ENCODE measurements at regions not wholly inside any gene's neighbourhood (a gene's known extent, or its start where the extent isn't known, plus 50 kb on each side); places are given as distances from the start of the nearest gene placed in this dataset.

GRCh38 chr3:182240474-182240873 lies 528.7 kb downstream of the SOX2 start:
- TF ChIP-seq EZH2phosphoT487 (IDR thresholded peaks at IDR 0.05; ENCODE audit: insufficient read depth, low read depth) (no peak), EZH2 (IDR thresholded peaks at IDR 0.05; ENCODE audit: insufficient read depth, poor library complexity, severe bottlenecking) (no peak)
- 13 to 18% methylated on average over 2 of the region's 2 CpGs for WGBS, 2 experiments (ENCODE audit: low coverage in 1 of 2, low lambda C conversion rate in 2 of 2, missing lambda C conversion rate in 2 of 2)
- Histone ChIP-seq H3K79me2 (ENCODE audit: insufficient read depth) (no peaks in the 10 kb centered on the region), H3K4me3 (no peak overlapping the region), H3K9me3 (ENCODE audit: low read depth) (no peaks in the 10 kb centered on the region), H2AFZ (no peak overlapping the region), H3K4me1 (ENCODE audit: insufficient read depth) (no peaks in the 10 kb centered on the region), H3K36me3 (ENCODE audit: low read depth) (no peaks in the 10 kb centered on the region), H3K4me2 (ENCODE audit: unreplicated experiment) (no peak overlapping the region), H3K9me2 (ENCODE audit: insufficient read depth) (no peaks in the 10 kb centered on the region), H3K9ac (no peak overlapping the region), H3K27me3 (replicated peaks; ENCODE audit: insufficient read depth) (no peaks in the 10 kb centered on the region), H3F3A (ENCODE audit: insufficient read depth) (no peaks in the 10 kb centered on the region), H4K20me1 (ENCODE audit: insufficient read depth) (no peaks in the 10 kb centered on the region), H3K27ac (no peak overlapping the region)
- in situ Hi-C loops (cut with MboI), result no loop called here
- DNase-seq, result no peak

GRCh38 chr3:182241196-182241765 lies 529.6 kb downstream of the SOX2 start:
- TF ChIP-seq EZH2 (IDR thresholded peaks at IDR 0.05; ENCODE audit: insufficient read depth, poor library complexity, severe bottlenecking) (no peak), EZH2phosphoT487 (IDR thresholded peaks at IDR 0.05; ENCODE audit: insufficient read depth, low read depth) (no peak)
- no peaks in the 10 kb centered on the region for H3K36me3 ChIP-seq (ENCODE audit: low read depth)
- 53 to 56% methylated on average over 8 of the region's 8 CpGs for WGBS, 2 experiments (ENCODE audit: low coverage in 1 of 2, low lambda C conversion rate in 2 of 2, missing lambda C conversion rate in 2 of 2)
- H3K27ac ChIP-seq, result no peak overlapping the region
- no peaks in the 10 kb centered on the region for H3F3A ChIP-seq (ENCODE audit: insufficient read depth)
- no peak overlapping the region for H3K9ac ChIP-seq
- H3K27me3 ChIP-seq (replicated peaks; ENCODE audit: insufficient read depth), result no peaks in the 10 kb centered on the region
- H3K9me3 ChIP-seq (ENCODE audit: low read depth), result no peaks in the 10 kb centered on the region
- no peaks in the 10 kb centered on the region for H3K79me2 ChIP-seq (ENCODE audit: insufficient read depth)
- DNase-seq, result no peak
- no peak overlapping the region for H3K4me3 ChIP-seq
- H3K9me2 ChIP-seq (ENCODE audit: insufficient read depth), result no peaks in the 10 kb centered on the region
- H2AFZ ChIP-seq, result no peak overlapping the region
- no peaks in the 10 kb centered on the region for H3K4me1 ChIP-seq (ENCODE audit: insufficient read depth)
- no peak overlapping the region for H3K4me2 ChIP-seq (ENCODE audit: unreplicated experiment)
- H4K20me1 ChIP-seq (ENCODE audit: insufficient read depth), result no peaks in the 10 kb centered on the region
- in situ Hi-C loops (cut with MboI), result no loop called here

DNA sequence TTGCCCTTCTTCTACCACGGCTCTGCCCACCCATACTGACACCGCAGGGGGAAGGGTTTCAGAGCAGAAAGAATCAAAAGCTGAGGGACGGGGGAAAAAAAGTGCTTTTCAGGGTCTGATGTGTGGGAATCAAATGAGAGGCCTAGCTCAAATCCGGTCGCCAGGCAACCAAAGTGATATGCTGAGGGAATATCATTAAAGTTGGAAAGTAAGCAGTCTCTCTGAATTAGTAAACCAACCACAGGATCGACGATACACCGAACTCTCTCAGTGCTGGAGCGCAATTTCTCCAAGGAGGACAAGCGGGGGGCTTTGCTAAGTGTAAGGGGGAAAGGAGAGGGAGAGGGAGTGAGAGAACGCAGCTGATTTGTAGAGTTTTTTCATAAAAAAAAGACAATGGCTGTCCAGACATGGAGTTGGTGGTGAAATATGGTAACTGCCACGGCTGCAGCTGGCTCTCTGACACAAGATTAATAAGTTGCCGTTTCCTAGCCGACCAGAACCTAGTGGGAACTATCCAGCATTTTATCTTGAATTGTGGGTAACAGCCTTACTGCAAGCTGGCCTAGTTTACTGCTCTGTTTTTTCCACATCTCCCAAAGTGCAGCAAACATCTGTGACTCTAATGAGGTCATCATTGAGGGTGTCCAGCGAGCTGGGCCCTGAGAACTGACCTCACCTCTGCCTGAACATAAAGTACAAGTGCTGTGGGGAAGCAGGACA lies 530.2 kb downstream of the SOX2 start:
- Histone ChIP-seq H4K20me1 (ENCODE audit: insufficient read depth) (no peaks in the 10 kb centered on the region), H3K9me2 (ENCODE audit: insufficient read depth) (no peaks in the 10 kb centered on the region), H3K4me2 (ENCODE audit: unreplicated experiment) (no peak overlapping the region), H3K9ac (no peak overlapping the region), H3K36me3 (ENCODE audit: low read depth) (no peaks in the 10 kb centered on the region), H3K4me1 (ENCODE audit: insufficient read depth) (no peaks in the 10 kb centered on the region), H3K9me3 (ENCODE audit: low read depth) (no peaks in the 10 kb centered on the region), H3F3A (ENCODE audit: insufficient read depth) (no peaks in the 10 kb centered on the region), H3K4me3 (no peak overlapping the region), H2AFZ (no peak overlapping the region), H3K27me3 (replicated peaks; ENCODE audit: insufficient read depth) (no peaks in the 10 kb centered on the region), H3K27ac (no peak overlapping the region), H3K79me2 (ENCODE audit: insufficient read depth) (no peaks in the 10 kb centered on the region)
- no peak for DNase-seq
- in situ Hi-C loops (cut with MboI), result no loop called here
- WGBS, 2 experiments (ENCODE audit: low coverage in 1 of 2, low lambda C conversion rate in 2 of 2, missing lambda C conversion rate in 2 of 2), result 16 to 21% methylated on average over 15 of the region's 15 CpGs
- no peak for TF ChIP-seq EZH2phosphoT487 (IDR thresholded peaks at IDR 0.05; ENCODE audit: insufficient read depth, low read depth)
- no peak for TF ChIP-seq EZH2 (IDR thresholded peaks at IDR 0.05; ENCODE audit: insufficient read depth, poor library complexity, severe bottlenecking)

DNA sequence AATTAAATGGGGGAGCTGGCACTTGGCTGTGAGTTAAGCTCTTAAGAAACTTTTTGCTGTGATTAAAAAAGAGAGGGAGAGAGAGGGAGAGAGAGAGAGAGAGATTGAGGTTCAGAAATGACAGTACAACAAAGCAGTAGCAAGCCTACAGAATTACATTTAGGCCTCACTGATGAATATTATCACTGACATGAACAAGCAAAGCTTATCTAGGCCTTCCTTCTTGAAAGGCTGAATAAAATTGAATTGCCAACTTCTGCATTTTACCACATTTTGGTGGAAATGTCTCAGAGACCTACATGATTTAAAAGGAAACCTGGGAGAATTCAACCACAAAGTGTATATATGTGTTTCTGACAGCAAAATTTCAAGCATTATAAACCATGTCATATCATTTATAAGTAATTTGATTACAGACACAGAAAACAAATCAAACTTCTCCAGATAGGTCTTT lies 530.8 kb downstream of the SOX2 start:
- no peaks in the 10 kb centered on the region for H4K20me1 ChIP-seq (ENCODE audit: insufficient read depth)
- H3K4me3 ChIP-seq, result no peak overlapping the region
- no peak overlapping the region for H2AFZ ChIP-seq
- no peaks in the 10 kb centered on the region for H3K9me3 ChIP-seq (ENCODE audit: low read depth)
- no peaks in the 10 kb centered on the region for H3K4me1 ChIP-seq (ENCODE audit: insufficient read depth)
- TF ChIP-seq EZH2phosphoT487 (IDR thresholded peaks at IDR 0.05; ENCODE audit: insufficient read depth, low read depth) (no peak), EZH2 (IDR thresholded peaks at IDR 0.05; ENCODE audit: insufficient read depth, poor library complexity, severe bottlenecking) (no peak)
- H3K9ac ChIP-seq, result no peak overlapping the region
- no peak for DNase-seq
- no peaks in the 10 kb centered on the region for H3K9me2 ChIP-seq (ENCODE audit: insufficient read depth)
- no peaks in the 10 kb centered on the region for H3K27me3 ChIP-seq (replicated peaks; ENCODE audit: insufficient read depth)
- no peaks in the 10 kb centered on the region for H3K79me2 ChIP-seq (ENCODE audit: insufficient read depth)
- no peak overlapping the region for H3K27ac ChIP-seq
- H3F3A ChIP-seq (ENCODE audit: insufficient read depth), result no peaks in the 10 kb centered on the region
- in situ Hi-C loops (cut with MboI), result no loop called here
- H3K36me3 ChIP-seq (ENCODE audit: low read depth), result no peaks in the 10 kb centered on the region
- H3K4me2 ChIP-seq (ENCODE audit: unreplicated experiment), result no peak overlapping the region

Measured in GM23248 (cell line).